Activated T-helper 17 cell treated with anti-CD3 and anti-CD28 coated beads, Interleukin-2, amount 50 U/mL, for 72 hours (primary cell): ENCODE measurements at regions not wholly inside any gene's neighbourhood (a gene's known extent, or its start where the extent isn't known, plus 50 kb on each side); places are given as distances from the start of the nearest gene placed in this dataset.
"Not testable (repeated sequence)": the region's sequence is repeated elsewhere in the genome, so short reads cannot be mapped to it uniquely, and the experiment has no call there.

Experiments
- ATAC-seq: fragments of 150-1000 bp; cut with Tn5 transposase; replicated peaks from 2 replicates; pipeline ENCODE4 v1.10.0; 2021; ENCODE audit warnings: mild to moderate bottlenecking, moderate library complexity
- H3K27ac Mint-ChIP-seq: one replicate; pipeline ENCODE4 v1.8.0; 2022; ENCODE audit warnings: mixed read lengths
- H3K27me3 Mint-ChIP-seq: one replicate; pipeline ENCODE4 v1.8.0; 2022; ENCODE audit warnings: mixed read lengths
- H3K36me3 Mint-ChIP-seq: one replicate; pipeline ENCODE4 v1.8.0; 2022; ENCODE audit warnings: low read depth, mild to moderate bottlenecking, mixed read lengths
- H3K4me1 Mint-ChIP-seq: one replicate; pipeline ENCODE4 v1.8.0; 2022; ENCODE audit warnings: mixed read lengths
- H3K4me3 Mint-ChIP-seq: one replicate; pipeline ENCODE4 v1.8.0; 2022; ENCODE audit warnings: mild to moderate bottlenecking, mixed read lengths
- H3K9me3 Mint-ChIP-seq: one replicate; pipeline ENCODE4 v1.8.0; 2022; ENCODE audit warnings: mixed read lengths

GRCh38 chr3:105959851-105960250 is 91.0 kb upstream of the CBLB start:
- no peaks in the 10 kb centered on the region for H3K4me1 Mint-ChIP-seq
- no peaks in the 10 kb centered on the region for H3K36me3 Mint-ChIP-seq
- H3K27me3 Mint-ChIP-seq: no peaks in the 10 kb centered on the region
- ATAC-seq: no peak
- no peak overlapping the region for H3K27ac Mint-ChIP-seq
- H3K9me3 Mint-ChIP-seq: no peaks in the 10 kb centered on the region
- H3K4me3 Mint-ChIP-seq: no peak overlapping the region

GRCh38 chr3:105960381-105960780 is 91.6 kb upstream of the CBLB start:
- no peak overlapping the region for H3K27ac Mint-ChIP-seq
- ATAC-seq: no peak
- H3K36me3 Mint-ChIP-seq: no peaks in the 10 kb centered on the region
- H3K27me3 Mint-ChIP-seq: no peaks in the 10 kb centered on the region
- H3K4me3 Mint-ChIP-seq: no peak overlapping the region
- no peaks in the 10 kb centered on the region for H3K9me3 Mint-ChIP-seq
- no peaks in the 10 kb centered on the region for H3K4me1 Mint-ChIP-seq

- H3K36me3 Mint-ChIP-seq: no peaks in the 10 kb centered on the region
- H3K27me3 Mint-ChIP-seq: no peaks in the 10 kb centered on the region
- no peak overlapping the region for H3K4me3 Mint-ChIP-seq
- H3K9me3 Mint-ChIP-seq: no peaks in the 10 kb centered on the region
- no peaks in the 10 kb centered on the region for H3K4me1 Mint-ChIP-seq
- no peak for ATAC-seq
- no peak overlapping the region for H3K27ac Mint-ChIP-seq
These were observed 94.3 kb upstream of the CBLB start for GRCh38 chr3:105963161-105963560.

- Mint-ChIP-seq H3K9me3 (no peaks in the 10 kb centered on the region), H3K27ac (no peak overlapping the region), H3K27me3 (no peaks in the 10 kb centered on the region), H3K4me1 (no peaks in the 10 kb centered on the region), H3K4me3 (no peak overlapping the region), H3K36me3 (no peaks in the 10 kb centered on the region)
- ATAC-seq: no peak
These were observed 96.6 kb upstream of the CBLB start for GRCh38 chr3:105965384-105965783.

- no peaks in the 10 kb centered on the region for H3K36me3 Mint-ChIP-seq
- ATAC-seq: no peak
- H3K4me3 Mint-ChIP-seq: no peak overlapping the region
- H3K27me3 Mint-ChIP-seq: no peaks in the 10 kb centered on the region
- H3K27ac Mint-ChIP-seq: no peak overlapping the region
- peaks cover 8% of the 10 kb centered on the region for H3K9me3 Mint-ChIP-seq
- H3K4me1 Mint-ChIP-seq: no peaks in the 10 kb centered on the region
These were observed 98.3 kb upstream of the CBLB start for GRCh38 chr3:105967117-105967516.

- no peak overlapping the region for H3K4me3 Mint-ChIP-seq
- no peaks in the 10 kb centered on the region for H3K4me1 Mint-ChIP-seq
- no peaks in the 10 kb centered on the region for H3K27me3 Mint-ChIP-seq
These were observed 101.5 kb upstream of the CBLB start for GRCh38 chr3:105970283-105970682.

GRCh38 chr3:105972069-105972468 is 103.3 kb upstream of the CBLB start:
- ATAC-seq: no peak
- H3K9me3 Mint-ChIP-seq: peaks cover 12% of the 10 kb centered on the region
- no peaks in the 10 kb centered on the region for H3K36me3 Mint-ChIP-seq
- H3K27me3 Mint-ChIP-seq: no peaks in the 10 kb centered on the region
- no peaks in the 10 kb centered on the region for H3K4me1 Mint-ChIP-seq
- no peak overlapping the region for H3K4me3 Mint-ChIP-seq
- no peak overlapping the region for H3K27ac Mint-ChIP-seq

More at GRCh38 chr3:105970283-105970682, 101.5 kb upstream of the CBLB start:
- H3K36me3 Mint-ChIP-seq: no peaks in the 10 kb centered on the region
- peaks cover 12% of the 10 kb centered on the region for H3K9me3 Mint-ChIP-seq
- H3K27ac Mint-ChIP-seq: no peak overlapping the region
- no peak for ATAC-seq

GRCh38 chr3:105974381-105974780 is 105.6 kb upstream of the CBLB start:
- H3K9me3 Mint-ChIP-seq: peaks cover 12% of the 10 kb centered on the region
- ATAC-seq: no peak
- no peaks in the 10 kb centered on the region for H3K27me3 Mint-ChIP-seq
- H3K4me1 Mint-ChIP-seq: no peaks in the 10 kb centered on the region
- H3K27ac Mint-ChIP-seq: no peak overlapping the region
- H3K4me3 Mint-ChIP-seq: no peak overlapping the region
- no peaks in the 10 kb centered on the region for H3K36me3 Mint-ChIP-seq

GRCh38 chr3:105976196-105976595 is 107.4 kb upstream of the CBLB start:
- no peaks in the 10 kb centered on the region for H3K4me1 Mint-ChIP-seq
- no peaks in the 10 kb centered on the region for H3K36me3 Mint-ChIP-seq
- no peaks in the 10 kb centered on the region for H3K27me3 Mint-ChIP-seq
- no peak overlapping the region for H3K27ac Mint-ChIP-seq
- no peak overlapping the region for H3K4me3 Mint-ChIP-seq
- H3K9me3 Mint-ChIP-seq: peaks cover 12% of the 10 kb centered on the region
- no peak for ATAC-seq

- H3K4me1 Mint-ChIP-seq: peaks cover 4% of the 10 kb centered on the region
- H3K4me3 Mint-ChIP-seq: no peak overlapping the region
- ATAC-seq: no peak
- no peaks in the 10 kb centered on the region for H3K36me3 Mint-ChIP-seq
- H3K9me3 Mint-ChIP-seq: no peaks in the 10 kb centered on the region
- H3K27ac Mint-ChIP-seq: no peak overlapping the region
- no peaks in the 10 kb centered on the region for H3K27me3 Mint-ChIP-seq
These were observed 111.1 kb upstream of the CBLB start for GRCh38 chr3:105979961-105980360.

GRCh38 chr3:105982207-105982606 is 113.4 kb upstream of the CBLB start:
- Mint-ChIP-seq H3K4me3 (no peak overlapping the region), H3K36me3 (no peaks in the 10 kb centered on the region), H3K27ac (no peak overlapping the region), H3K27me3 (no peaks in the 10 kb centered on the region), H3K4me1 (peaks cover 10% of the 10 kb centered on the region), H3K9me3 (no peaks in the 10 kb centered on the region)
- no peak for ATAC-seq

- Mint-ChIP-seq H3K4me1 (peaks cover 27% of the 10 kb centered on the region), H3K27ac (no peak overlapping the region), H3K27me3 (no peaks in the 10 kb centered on the region), H3K4me3 (no peak overlapping the region), H3K36me3 (no peaks in the 10 kb centered on the region), H3K9me3 (peaks cover 3% of the 10 kb centered on the region)
- ATAC-seq: no peak
These were observed 116.0 kb upstream of the CBLB start for GRCh38 chr3:105984837-105985236.

GRCh38 chr3:105986343-105986742 is 117.5 kb upstream of the CBLB start:
- ATAC-seq: peak; percentile 51
- peaks cover 12% of the 10 kb centered on the region for H3K9me3 Mint-ChIP-seq
- peak overlapping the region; percentile 15 for H3K4me3 Mint-ChIP-seq
- not testable (repeated sequence) for H3K27ac Mint-ChIP-seq, H3K27me3 Mint-ChIP-seq, H3K36me3 Mint-ChIP-seq
- peaks cover 27% of the 10 kb centered on the region for H3K4me1 Mint-ChIP-seq

GRCh38 chr3:105987809-105988208 is 119.0 kb upstream of the CBLB start:
- no peaks in the 10 kb centered on the region for H3K36me3 Mint-ChIP-seq
- ATAC-seq: no peak
- peaks cover 27% of the 10 kb centered on the region for H3K4me1 Mint-ChIP-seq
- H3K27me3 Mint-ChIP-seq: no peaks in the 10 kb centered on the region
- peak overlapping the region; percentile 51 for H3K27ac Mint-ChIP-seq
- H3K4me3 Mint-ChIP-seq: peak overlapping the region; percentile 64
- peaks cover 17% of the 10 kb centered on the region for H3K9me3 Mint-ChIP-seq

- peak; percentile 43 for ATAC-seq
- no peaks in the 10 kb centered on the region for H3K36me3 Mint-ChIP-seq
- no peaks in the 10 kb centered on the region for H3K27me3 Mint-ChIP-seq
- H3K4me1 Mint-ChIP-seq: peaks cover 27% of the 10 kb centered on the region
- H3K27ac Mint-ChIP-seq: peak overlapping the region; percentile 51
- H3K4me3 Mint-ChIP-seq: peak overlapping the region; percentile 64
- peaks cover 17% of the 10 kb centered on the region for H3K9me3 Mint-ChIP-seq
These were observed 119.9 kb upstream of the CBLB start for GRCh38 chr3:105988540-105989212.

- Mint-ChIP-seq H3K4me1 (no peaks in the 10 kb centered on the region), H3K36me3 (no peaks in the 10 kb centered on the region), H3K27ac (no peak overlapping the region), H3K4me3 (no peak overlapping the region), H3K9me3 (peaks cover 22% of the 10 kb centered on the region), H3K27me3 (no peaks in the 10 kb centered on the region)
- no peak for ATAC-seq
These were observed 128.0 kb upstream of the CBLB start for GRCh38 chr3:105996781-105997180.
